ENCODE measurements at regions not wholly inside any gene's neighbourhood (a gene's known extent, or its start where the extent isn't known, plus 50 kb on each side); places are given as distances from the start of the nearest gene placed in this dataset.

DNA sequence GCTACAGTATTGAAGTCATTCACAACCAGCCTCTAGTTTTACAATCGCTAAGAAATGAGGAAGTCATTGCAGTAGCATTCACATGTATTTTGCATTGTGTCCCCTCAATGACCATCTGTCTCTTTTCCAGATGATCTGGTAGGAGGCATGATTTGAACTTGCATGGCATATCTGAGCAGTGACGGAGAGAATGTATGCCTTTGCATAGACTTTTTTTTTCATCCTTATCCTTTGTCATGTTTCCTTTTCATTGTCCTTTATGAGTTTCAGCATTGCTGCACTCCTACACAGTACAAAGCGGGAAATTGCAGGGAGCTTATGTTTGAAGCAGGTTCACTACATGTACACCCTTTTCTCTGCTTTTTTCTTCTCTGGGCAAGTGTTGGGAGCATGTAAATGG, 516.4 kb upstream of the GRIA3 start:
- TF ChIP-seq CTCF (IDR thresholded peaks at IDR 0.05) (no peak), TCF7L2 (IDR thresholded peaks at IDR 0.05; ENCODE audit: low read depth, low read length) (no peak), SIN3A (IDR thresholded peaks at IDR 0.05; ENCODE audit: borderline replicate concordance, insufficient read depth, low read depth, low read length) (no peak)
- TF ChIP-seq, protein P1, sequence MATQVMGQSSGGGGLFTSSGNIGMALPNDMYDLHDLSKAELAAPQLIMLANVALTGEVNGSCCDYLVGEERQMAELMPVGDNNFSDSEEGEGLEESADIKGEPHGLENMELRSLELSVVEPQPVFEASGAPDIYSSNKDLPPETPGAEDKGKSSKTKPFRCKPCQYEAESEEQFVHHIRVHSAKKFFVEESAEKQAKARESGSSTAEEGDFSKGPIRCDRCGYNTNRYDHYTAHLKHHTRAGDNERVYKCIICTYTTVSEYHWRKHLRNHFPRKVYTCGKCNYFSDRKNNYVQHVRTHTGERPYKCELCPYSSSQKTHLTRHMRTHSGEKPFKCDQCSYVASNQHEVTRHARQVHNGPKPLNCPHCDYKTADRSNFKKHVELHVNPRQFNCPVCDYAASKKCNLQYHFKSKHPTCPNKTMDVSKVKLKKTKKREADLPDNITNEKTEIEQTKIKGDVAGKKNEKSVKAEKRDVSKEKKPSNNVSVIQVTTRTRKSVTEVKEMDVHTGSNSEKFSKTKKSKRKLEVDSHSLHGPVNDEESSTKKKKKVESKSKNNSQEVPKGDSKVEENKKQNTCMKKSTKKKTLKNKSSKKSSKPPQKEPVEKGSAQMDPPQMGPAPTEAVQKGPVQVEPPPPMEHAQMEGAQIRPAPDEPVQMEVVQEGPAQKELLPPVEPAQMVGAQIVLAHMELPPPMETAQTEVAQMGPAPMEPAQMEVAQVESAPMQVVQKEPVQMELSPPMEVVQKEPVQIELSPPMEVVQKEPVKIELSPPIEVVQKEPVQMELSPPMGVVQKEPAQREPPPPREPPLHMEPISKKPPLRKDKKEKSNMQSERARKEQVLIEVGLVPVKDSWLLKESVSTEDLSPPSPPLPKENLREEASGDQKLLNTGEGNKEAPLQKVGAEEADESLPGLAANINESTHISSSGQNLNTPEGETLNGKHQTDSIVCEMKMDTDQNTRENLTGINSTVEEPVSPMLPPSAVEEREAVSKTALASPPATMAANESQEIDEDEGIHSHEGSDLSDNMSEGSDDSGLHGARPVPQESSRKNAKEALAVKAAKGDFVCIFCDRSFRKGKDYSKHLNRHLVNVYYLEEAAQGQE (IDR thresholded peaks at IDR 0.05; ENCODE audit: insufficient read depth in 1 of 2, low read depth in 2 of 2, low read length in 1 of 2): no peak

All from Panc1 (cell line).